Thyroid gland (tissue), 4 donors: ENCODE measurements at regions not wholly inside any gene's neighbourhood (a gene's known extent, or its start where the extent isn't known, plus 50 kb on each side); places are given as distances from the start of the nearest gene placed in this dataset.

Source experiments
- CTCF ChIP-seq, 6 experiments: fragments of 200-600 bp in 3 of 6; fragments of 450-650 bp in 3 of 6; sonication (generic) in 3 of 6; IDR thresholded peaks; one replicate each; pipeline ENCODE4 v1.5.1; 2016 to 2019; ENCODE audit warnings: antibody characterized with exemption in 6 of 6, mild to moderate bottlenecking in 2 of 6, inconsistent platforms in 1 of 6, moderate library complexity in 1 of 6
- POLR2A ChIP-seq, 2 donors: fragments of 450-650 bp; IDR thresholded peaks; one replicate each; pipeline ENCODE4 v1.6.1; 2017; ENCODE audit warnings: antibody characterized with exemption in 2 of 2, mild to moderate bottlenecking in 2 of 2, moderate library complexity in 1 of 2

GRCh38 chr22:47862394-47862793, 1099.9 kb downstream of the TBC1D22A start:
- TF ChIP-seq CTCF (IDR thresholded peaks at IDR 0.05) (no peak), POLR2A (IDR thresholded peaks at IDR 0.05) (no peak)
